ENCODE measurements at regions not wholly inside any gene's neighbourhood (a gene's known extent, or its start where the extent isn't known, plus 50 kb on each side); places are given as distances from the start of the nearest gene placed in this dataset.

- no peak overlapping the region for H3K4me3 Mint-ChIP-seq
- no peaks in the 10 kb centered on the region for H3K9me3 Mint-ChIP-seq
- H3K27me3 Mint-ChIP-seq = peaks cover 9% of the 10 kb centered on the region
- ChIA-PET CTCF (interaction anchor here (2.9 kb wide), 1 partner anchor 196 kb away, joined by 30 read pairs; no protein-coding TSS in a partner anchor), POLR2A (no interaction called here)
- H3K36me3 Mint-ChIP-seq = no peaks in the 10 kb centered on the region
- H3K27ac Mint-ChIP-seq = no peak overlapping the region
- peak; percentile 2 for DNase-seq
- intact Hi-C loops (cut with micrococcal nuclease) = no loop called here
- no peaks in the 10 kb centered on the region for H3K4me1 Mint-ChIP-seq (ENCODE audit: low read depth)
Measured at GRCh38 chr17:77738751-77739531, 219.6 kb upstream of the TNRC6C start.

DNA sequence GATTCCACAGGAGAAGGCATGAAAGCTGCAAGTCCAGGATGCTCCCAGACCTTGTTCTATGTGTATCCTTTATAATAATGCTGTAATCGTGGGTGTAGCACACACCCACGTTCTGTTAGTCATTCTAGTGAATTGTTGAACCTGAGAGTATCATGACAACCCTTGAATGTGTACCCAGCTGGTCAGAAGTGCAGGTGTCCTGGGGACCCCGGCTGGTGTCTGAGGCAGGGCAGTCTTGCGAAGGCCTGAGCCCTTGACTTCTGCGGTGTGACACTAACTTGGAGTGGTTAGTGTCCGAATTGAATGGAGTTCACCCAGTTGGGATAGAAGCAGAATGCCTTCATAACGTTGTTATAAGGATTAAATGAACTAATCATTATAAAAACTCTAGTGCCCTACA lies 218.0 kb upstream of the TNRC6C start:
- intact Hi-C loops (cut with micrococcal nuclease) = loop anchor here (2.0 kb wide), 1 partner anchor 198 kb away; no protein-coding TSS in a partner anchor
- H3K9me3 Mint-ChIP-seq = peaks cover 7% of the 10 kb centered on the region
- H3K36me3 Mint-ChIP-seq = no peaks in the 10 kb centered on the region
- H3K4me1 Mint-ChIP-seq (ENCODE audit: low read depth) = no peaks in the 10 kb centered on the region
- DNase-seq = no peak
- no peak overlapping the region for H3K27ac Mint-ChIP-seq
- POLR2A ChIA-PET = no interaction called here
- no peak overlapping the region for H3K4me3 Mint-ChIP-seq
- CTCF ChIA-PET = interaction anchor here (1.0 to 2.9 kb wide), 6 partner anchors 18 to 311 kb away, joined by 3 to 30 read pairs (median 3); no protein-coding TSS in a partner anchor
- peaks cover 7% of the 10 kb centered on the region for H3K27me3 Mint-ChIP-seq

DNA sequence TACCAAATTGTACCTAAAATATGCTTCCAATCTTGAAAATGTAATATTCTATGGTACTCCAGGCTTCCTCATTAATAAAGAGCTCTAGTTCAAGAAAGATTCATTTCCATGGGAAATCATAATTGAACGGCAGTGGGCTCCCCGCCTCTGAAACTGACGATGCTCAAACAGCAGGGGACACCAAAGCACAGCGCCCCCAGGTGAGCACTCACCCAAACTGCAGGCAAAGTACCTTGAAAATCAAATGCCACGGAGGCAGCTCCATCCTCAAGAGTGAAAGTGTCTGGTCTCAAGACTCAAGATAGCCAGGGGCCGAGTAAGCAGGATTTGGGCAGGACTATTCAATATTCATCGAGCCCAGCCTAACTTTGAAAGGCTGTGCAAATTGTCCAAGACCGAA lies 217.4 kb upstream of the TNRC6C start:
- peaks cover 7% of the 10 kb centered on the region for H3K27me3 Mint-ChIP-seq
- POLR2A ChIA-PET = no interaction called here
- intact Hi-C loops (cut with micrococcal nuclease) = loop anchor here (2.0 kb wide), 1 partner anchor 198 kb away; no protein-coding TSS in a partner anchor

GRCh38 chr17:77742579-77742978 lies 215.9 kb upstream of the TNRC6C start:
- no peaks in the 10 kb centered on the region for H3K36me3 Mint-ChIP-seq
- no peak for DNase-seq
- intact Hi-C loops (cut with micrococcal nuclease) = no loop called here
- H3K4me3 Mint-ChIP-seq = no peak overlapping the region
- peaks cover 7% of the 10 kb centered on the region for H3K27me3 Mint-ChIP-seq
- no peaks in the 10 kb centered on the region for H3K4me1 Mint-ChIP-seq (ENCODE audit: low read depth)
- H3K27ac Mint-ChIP-seq = no peak overlapping the region
- POLR2A ChIA-PET = no interaction called here
- CTCF ChIA-PET = interaction anchor here (0.6 kb wide), 1 partner anchor 190 kb away, joined by 3 read pairs; no protein-coding TSS in a partner anchor
- H3K9me3 Mint-ChIP-seq = peaks cover 7% of the 10 kb centered on the region

More for the DNA sequence above, 217.4 kb upstream of the TNRC6C start:
- CTCF ChIA-PET = interaction anchor here (0.6 to 2.9 kb wide), 10 partner anchors 19 to 311 kb away, joined by 3 to 30 read pairs (median 3); no protein-coding TSS in a partner anchor
- Mint-ChIP-seq H3K4me1 (ENCODE audit: low read depth) (no peaks in the 10 kb centered on the region), H3K27ac (no peak overlapping the region), H3K9me3 (peaks cover 7% of the 10 kb centered on the region), H3K36me3 (no peaks in the 10 kb centered on the region), H3K4me3 (no peak overlapping the region)
- peak; percentile 72 for DNase-seq

GRCh38 chr17:77744066-77744988 lies 214.2 kb upstream of the TNRC6C start:
- Mint-ChIP-seq H3K9me3 (peaks cover 7% of the 10 kb centered on the region), H3K36me3 (no peaks in the 10 kb centered on the region)
- CTCF ChIA-PET = interaction anchor here (0.5 kb wide), 1 partner anchor 318 kb away, joined by 3 read pairs; no protein-coding TSS in a partner anchor

DNA sequence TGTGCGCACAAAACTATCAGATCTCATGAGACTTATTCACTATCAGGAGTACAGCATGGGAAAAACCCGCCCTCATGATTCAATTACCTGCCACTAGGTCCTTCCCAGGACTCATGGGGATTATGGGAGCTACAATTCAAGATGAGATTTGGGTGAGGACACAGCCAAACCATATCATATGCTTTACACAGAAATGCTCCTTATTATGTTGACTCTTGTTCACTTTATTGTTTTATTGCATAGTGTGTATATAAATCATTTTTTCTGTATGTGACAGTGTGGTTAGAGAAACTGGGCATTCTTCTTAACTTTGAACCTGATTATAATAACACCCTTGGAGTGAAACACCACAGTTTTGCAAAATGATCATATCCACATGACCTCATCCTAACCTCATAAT lies 212.8 kb upstream of the TNRC6C start:
- ChIA-PET POLR2A (no interaction called here), CTCF (interaction anchor here (0.7 kb wide), 1 partner anchor 431 kb away, joined by 3 read pairs; no protein-coding TSS in a partner anchor)
- intact Hi-C loops (cut with micrococcal nuclease) = no loop called here
- DNase-seq = no peak
- peaks cover 7% of the 10 kb centered on the region for H3K9me3 Mint-ChIP-seq
- H3K4me1 Mint-ChIP-seq (ENCODE audit: low read depth) = no peaks in the 10 kb centered on the region
- no peaks in the 10 kb centered on the region for H3K36me3 Mint-ChIP-seq
- H3K4me3 Mint-ChIP-seq = no peak overlapping the region
- peaks cover 4% of the 10 kb centered on the region for H3K27me3 Mint-ChIP-seq
- H3K27ac Mint-ChIP-seq = no peak overlapping the region

More at GRCh38 chr17:77744066-77744988, 214.2 kb upstream of the TNRC6C start:
- no peak overlapping the region for H3K27ac Mint-ChIP-seq
- intact Hi-C loops (cut with micrococcal nuclease) = no loop called here
- H3K4me3 Mint-ChIP-seq = no peak overlapping the region
- DNase-seq = no peak
- POLR2A ChIA-PET = no interaction called here
- H3K4me1 Mint-ChIP-seq (ENCODE audit: low read depth) = no peaks in the 10 kb centered on the region
- H3K27me3 Mint-ChIP-seq = peaks cover 4% of the 10 kb centered on the region

- DNase-seq = no peak
- H3K4me3 Mint-ChIP-seq = no peak overlapping the region
- no peak overlapping the region for H3K27ac Mint-ChIP-seq
- no peaks in the 10 kb centered on the region for H3K36me3 Mint-ChIP-seq
- ChIA-PET CTCF (interaction anchor here (0.7 kb wide), 1 partner anchor 430 kb away, joined by 3 read pairs; no protein-coding TSS in a partner anchor), POLR2A (no interaction called here)
- peaks cover 4% of the 10 kb centered on the region for H3K27me3 Mint-ChIP-seq
- intact Hi-C loops (cut with micrococcal nuclease) = no loop called here
- H3K4me1 Mint-ChIP-seq (ENCODE audit: low read depth) = no peaks in the 10 kb centered on the region
- peaks cover 7% of the 10 kb centered on the region for H3K9me3 Mint-ChIP-seq
Measured at GRCh38 chr17:77746393-77746792, 212.1 kb upstream of the TNRC6C start.

- ChIA-PET CTCF (no interaction called here), POLR2A (no interaction called here)
- H3K27ac Mint-ChIP-seq = no peak overlapping the region
- H3K9me3 Mint-ChIP-seq = peaks cover 7% of the 10 kb centered on the region
- no peaks in the 10 kb centered on the region for H3K36me3 Mint-ChIP-seq
- no peak for DNase-seq
- H3K4me1 Mint-ChIP-seq (ENCODE audit: low read depth) = no peaks in the 10 kb centered on the region
- no peak overlapping the region for H3K4me3 Mint-ChIP-seq
- peaks cover 4% of the 10 kb centered on the region for H3K27me3 Mint-ChIP-seq
- intact Hi-C loops (cut with micrococcal nuclease) = no loop called here
Measured at GRCh38 chr17:77746896-77747554, 211.5 kb upstream of the TNRC6C start.

DNA sequence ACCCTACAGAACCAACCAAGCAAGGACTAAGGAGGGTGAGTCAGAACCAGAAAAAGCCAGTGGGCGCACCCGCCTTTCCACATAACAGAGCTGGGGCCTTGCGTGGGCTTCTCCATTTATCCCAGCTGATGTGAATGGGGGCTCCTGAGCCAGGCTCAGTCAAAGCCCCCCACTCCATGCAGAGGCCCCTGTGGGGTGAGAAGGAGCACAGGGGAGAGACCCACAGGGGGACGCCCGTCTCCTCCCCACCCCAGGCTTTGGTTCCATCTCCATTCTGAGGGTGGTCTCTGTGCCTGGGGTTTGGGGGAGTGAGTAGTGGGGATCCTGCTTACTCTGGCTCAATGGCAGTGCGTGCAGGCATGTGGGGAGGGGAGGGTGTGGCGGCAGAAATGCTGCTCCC lies 210.1 kb upstream of the TNRC6C start:
- Mint-ChIP-seq H3K36me3 (no peaks in the 10 kb centered on the region), H3K9me3 (peaks cover 7% of the 10 kb centered on the region), H3K27ac (no peak overlapping the region), H3K4me1 (ENCODE audit: low read depth) (no peaks in the 10 kb centered on the region), H3K4me3 (no peak overlapping the region), H3K27me3 (peaks cover 4% of the 10 kb centered on the region)
- ChIA-PET POLR2A (no interaction called here), CTCF (no interaction called here)
- no peak for DNase-seq
- intact Hi-C loops (cut with micrococcal nuclease) = no loop called here

- H3K9me3 Mint-ChIP-seq = peaks cover 7% of the 10 kb centered on the region
- no peak for DNase-seq
- H3K4me3 Mint-ChIP-seq = no peak overlapping the region
- no peak overlapping the region for H3K27ac Mint-ChIP-seq
- intact Hi-C loops (cut with micrococcal nuclease) = no loop called here
- no peaks in the 10 kb centered on the region for H3K36me3 Mint-ChIP-seq
- H3K4me1 Mint-ChIP-seq (ENCODE audit: low read depth) = no peaks in the 10 kb centered on the region
- H3K27me3 Mint-ChIP-seq = peaks cover 4% of the 10 kb centered on the region
- ChIA-PET CTCF (no interaction called here), POLR2A (no interaction called here)
Measured at GRCh38 chr17:77749321-77749751, 209.2 kb upstream of the TNRC6C start.

DNA sequence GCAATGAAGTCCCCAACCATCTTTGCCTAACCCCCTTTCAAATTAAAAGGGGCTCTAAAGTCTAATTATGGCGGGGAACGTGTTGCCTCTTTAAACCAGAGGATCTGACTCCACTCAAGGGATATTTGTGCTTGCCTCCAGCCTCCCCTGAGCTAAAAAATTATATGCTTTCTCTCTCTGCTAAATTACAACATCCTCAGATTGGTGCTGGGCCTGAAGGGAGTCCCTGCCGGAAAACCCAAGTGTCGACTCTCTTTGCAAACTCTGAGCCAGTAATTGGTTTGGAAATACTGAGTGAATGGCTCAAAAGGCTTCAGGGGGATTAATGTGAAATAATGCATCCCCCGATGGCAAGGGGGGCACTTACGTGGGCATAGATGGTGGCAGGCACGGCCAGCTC lies 208.5 kb upstream of the TNRC6C start:
- no peak overlapping the region for H3K27ac Mint-ChIP-seq
- H3K4me1 Mint-ChIP-seq (ENCODE audit: low read depth) = no peaks in the 10 kb centered on the region
- DNase-seq = no peak
- ChIA-PET CTCF (no interaction called here), POLR2A (no interaction called here)
- H3K4me3 Mint-ChIP-seq = no peak overlapping the region
- no peaks in the 10 kb centered on the region for H3K27me3 Mint-ChIP-seq
- H3K36me3 Mint-ChIP-seq = no peaks in the 10 kb centered on the region
- intact Hi-C loops (cut with micrococcal nuclease) = no loop called here
- peaks cover 5% of the 10 kb centered on the region for H3K9me3 Mint-ChIP-seq
